ENCODE measurements at regions not wholly inside any gene's neighbourhood (a gene's known extent, or its start where the extent isn't known, plus 50 kb on each side); places are given as distances from the start of the nearest gene placed in this dataset.

- TF ChIP-seq CTCF (conservative IDR thresholded peaks at IDR 0.05 in 1 of 2, IDR thresholded peaks at IDR 0.05 in 1 of 2; ENCODE audit: extremely low read depth in 1 of 2, insufficient read depth in 1 of 2, low read depth in 1 of 2, low read length in 2 of 2) (no peak), EZH2 (IDR thresholded peaks at IDR 0.05; ENCODE audit: borderline replicate concordance, low read length) (no peak)
Measured at GRCh38 chr3:193942516-193943055, 193.4 kb upstream of the HES1 start.
